ENCODE measurements at regions not wholly inside any gene's neighbourhood (a gene's known extent, or its start where the extent isn't known, plus 50 kb on each side); places are given as distances from the start of the nearest gene placed in this dataset.

DNA sequence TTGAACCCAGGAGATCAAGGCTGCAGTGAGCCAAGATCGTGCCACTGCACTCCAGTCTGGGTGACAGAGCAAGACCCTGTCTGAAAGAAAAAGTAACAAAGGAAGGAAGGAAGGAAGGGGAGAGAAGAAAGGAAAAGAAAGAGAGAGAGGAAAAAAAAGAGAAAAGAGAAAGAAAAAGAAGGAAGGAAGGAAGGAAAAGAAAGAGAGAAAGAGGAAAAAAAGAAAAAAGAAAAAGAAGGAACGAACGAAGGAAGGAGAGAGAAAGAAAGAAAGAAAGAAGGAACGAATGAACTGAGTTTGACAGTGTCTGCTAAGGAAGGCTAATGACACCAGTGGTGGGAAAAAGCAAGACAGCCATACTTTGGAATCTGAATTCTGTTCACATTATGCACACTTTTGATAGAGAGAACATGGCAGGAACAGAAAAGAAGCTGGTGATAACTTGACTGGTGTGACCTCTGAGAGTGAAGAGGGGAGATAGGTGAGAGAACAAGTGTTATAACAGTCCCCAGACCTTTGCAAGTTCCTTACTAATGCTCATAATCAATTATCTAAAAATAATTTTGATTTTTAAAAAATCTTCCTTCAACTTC lies 93.3 kb upstream of the MYLIP start:
- no peaks in the 10 kb centered on the region for H3K4me1 ChIP-seq (ENCODE audit: insufficient read depth)
- H3K4me2 ChIP-seq, result no peak overlapping the region
- DNase-seq (ENCODE audit: low spot score), result no peak
- no peak overlapping the region for H3K4me3 ChIP-seq
- Mint-ChIP-seq H3K27me3 (ENCODE audit: insufficient read depth, low read depth, poor library complexity) (peaks cover 7% of the 10 kb centered on the region), H3K4me3 (no peak overlapping the region), H3K9me3 (peaks cover 58% of the 10 kb centered on the region), H3K4me1 (no peaks in the 10 kb centered on the region; the same call in 2 of the 3 replicates), H3K27ac (no peak overlapping the region), H3K36me3 (ENCODE audit: low read depth) (peaks cover 53% of the 10 kb centered on the region)
- H4K20me1 ChIP-seq (replicated peaks; ENCODE audit: insufficient read depth), result no peaks in the 10 kb centered on the region
- H3K27me3 ChIP-seq (ENCODE audit: insufficient read depth), result no peaks in the 10 kb centered on the region
- no peaks in the 10 kb centered on the region for H3F3A ChIP-seq (replicated peaks; ENCODE audit: low read depth)
- no peak overlapping the region for H3K27ac ChIP-seq (ENCODE audit: low read depth)
- no peak overlapping the region for H2AFZ ChIP-seq
- peaks cover 8% of the 10 kb centered on the region; the same call in 1 of the 2 replicates for H3K9me2 ChIP-seq (ENCODE audit: insufficient read depth)
- H3K36me3 ChIP-seq (ENCODE audit: insufficient read depth), result 0 out of 2 replicates have a peak, but pooled peaks cover 5% of the 10 kb centered on the region
- ATAC-seq, result no peak
- H3K79me2 ChIP-seq (replicated peaks; ENCODE audit: insufficient read depth), result no peaks in the 10 kb centered on the region
- TF ChIP-seq, protein P1, sequence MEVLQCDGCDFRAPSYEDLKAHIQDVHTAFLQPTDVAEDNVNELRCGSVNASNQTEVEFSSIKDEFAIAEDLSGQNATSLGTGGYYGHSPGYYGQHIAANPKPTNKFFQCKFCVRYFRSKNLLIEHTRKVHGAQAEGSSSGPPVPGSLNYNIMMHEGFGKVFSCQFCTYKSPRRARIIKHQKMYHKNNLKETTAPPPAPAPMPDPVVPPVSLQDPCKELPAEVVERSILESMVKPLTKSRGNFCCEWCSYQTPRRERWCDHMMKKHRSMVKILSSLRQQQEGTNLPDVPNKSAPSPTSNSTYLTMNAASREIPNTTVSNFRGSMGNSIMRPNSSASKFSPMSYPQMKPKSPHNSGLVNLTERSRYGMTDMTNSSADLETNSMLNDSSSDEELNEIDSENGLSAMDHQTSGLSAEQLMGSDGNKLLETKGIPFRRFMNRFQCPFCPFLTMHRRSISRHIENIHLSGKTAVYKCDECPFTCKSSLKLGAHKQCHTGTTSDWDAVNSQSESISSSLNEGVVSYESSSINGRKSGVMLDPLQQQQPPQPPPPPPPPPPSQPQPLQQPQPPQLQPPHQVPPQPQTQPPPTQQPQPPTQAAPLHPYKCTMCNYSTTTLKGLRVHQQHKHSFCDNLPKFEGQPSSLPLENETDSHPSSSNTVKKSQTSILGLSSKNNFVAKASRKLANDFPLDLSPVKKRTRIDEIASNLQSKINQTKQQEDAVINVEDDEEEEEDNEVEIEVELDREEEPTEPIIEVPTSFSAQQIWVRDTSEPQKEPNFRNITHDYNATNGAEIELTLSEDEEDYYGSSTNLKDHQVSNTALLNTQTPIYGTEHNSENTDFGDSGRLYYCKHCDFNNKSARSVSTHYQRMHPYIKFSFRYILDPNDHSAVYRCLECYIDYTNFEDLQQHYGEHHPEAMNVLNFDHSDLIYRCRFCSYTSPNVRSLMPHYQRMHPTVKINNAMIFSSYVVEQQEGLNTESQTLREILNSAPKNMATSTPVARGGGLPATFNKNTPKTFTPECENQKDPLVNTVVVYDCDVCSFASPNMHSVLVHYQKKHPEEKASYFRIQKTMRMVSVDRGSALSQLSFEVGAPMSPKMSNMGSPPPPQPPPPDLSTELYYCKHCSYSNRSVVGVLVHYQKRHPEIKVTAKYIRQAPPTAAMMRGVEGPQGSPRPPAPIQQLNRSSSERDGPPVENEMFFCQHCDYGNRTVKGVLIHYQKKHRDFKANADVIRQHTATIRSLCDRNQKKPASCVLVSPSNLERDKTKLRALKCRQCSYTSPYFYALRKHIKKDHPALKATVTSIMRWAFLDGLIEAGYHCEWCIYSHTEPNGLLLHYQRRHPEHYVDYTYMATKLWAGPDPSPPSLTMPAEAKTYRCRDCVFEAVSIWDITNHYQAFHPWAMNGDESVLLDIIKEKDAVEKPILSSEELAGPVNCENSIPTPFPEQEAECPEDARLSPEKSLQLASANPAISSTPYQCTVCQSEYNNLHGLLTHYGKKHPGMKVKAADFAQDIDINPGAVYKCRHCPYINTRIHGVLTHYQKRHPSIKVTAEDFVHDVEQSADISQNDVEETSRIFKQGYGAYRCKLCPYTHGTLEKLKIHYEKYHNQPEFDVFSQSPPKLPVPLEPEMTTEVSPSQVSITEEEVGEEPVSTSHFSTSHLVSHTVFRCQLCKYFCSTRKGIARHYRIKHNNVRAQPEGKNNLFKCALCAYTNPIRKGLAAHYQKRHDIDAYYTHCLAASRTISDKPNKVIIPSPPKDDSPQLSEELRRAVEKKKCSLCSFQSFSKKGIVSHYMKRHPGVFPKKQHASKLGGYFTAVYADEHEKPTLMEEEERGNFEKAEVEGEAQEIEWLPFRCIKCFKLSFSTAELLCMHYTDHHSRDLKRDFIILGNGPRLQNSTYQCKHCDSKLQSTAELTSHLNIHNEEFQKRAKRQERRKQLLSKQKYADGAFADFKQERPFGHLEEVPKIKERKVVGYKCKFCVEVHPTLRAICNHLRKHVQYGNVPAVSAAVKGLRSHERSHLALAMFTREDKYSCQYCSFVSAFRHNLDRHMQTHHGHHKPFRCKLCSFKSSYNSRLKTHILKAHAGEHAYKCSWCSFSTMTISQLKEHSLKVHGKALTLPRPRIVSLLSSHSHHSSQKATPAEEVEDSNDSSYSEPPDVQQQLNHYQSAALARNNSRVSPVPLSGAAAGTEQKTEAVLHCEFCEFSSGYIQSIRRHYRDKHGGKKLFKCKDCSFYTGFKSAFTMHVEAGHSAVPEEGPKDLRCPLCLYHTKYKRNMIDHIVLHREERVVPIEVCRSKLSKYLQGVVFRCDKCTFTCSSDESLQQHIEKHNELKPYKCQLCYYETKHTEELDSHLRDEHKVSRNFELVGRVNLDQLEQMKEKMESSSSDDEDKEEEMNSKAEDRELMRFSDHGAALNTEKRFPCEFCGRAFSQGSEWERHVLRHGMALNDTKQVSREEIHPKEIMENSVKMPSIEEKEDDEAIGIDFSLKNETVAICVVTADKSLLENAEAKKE (CRISPR knock-in tag; IDR thresholded peaks at IDR 0.05), result no peak
- no peak for TF ChIP-seq CREB1 (CRISPR knock-in tag; IDR thresholded peaks at IDR 0.05; ENCODE audit: low read depth)
- no peak for TF ChIP-seq ZNF331 (CRISPR knock-in tag; IDR thresholded peaks at IDR 0.05; ENCODE audit: low read depth)
- TF ChIP-seq EZH2phosphoT487 (IDR thresholded peaks at IDR 0.05; ENCODE audit: unreplicated experiment), result no peak
- TF ChIP-seq, protein P2, sequence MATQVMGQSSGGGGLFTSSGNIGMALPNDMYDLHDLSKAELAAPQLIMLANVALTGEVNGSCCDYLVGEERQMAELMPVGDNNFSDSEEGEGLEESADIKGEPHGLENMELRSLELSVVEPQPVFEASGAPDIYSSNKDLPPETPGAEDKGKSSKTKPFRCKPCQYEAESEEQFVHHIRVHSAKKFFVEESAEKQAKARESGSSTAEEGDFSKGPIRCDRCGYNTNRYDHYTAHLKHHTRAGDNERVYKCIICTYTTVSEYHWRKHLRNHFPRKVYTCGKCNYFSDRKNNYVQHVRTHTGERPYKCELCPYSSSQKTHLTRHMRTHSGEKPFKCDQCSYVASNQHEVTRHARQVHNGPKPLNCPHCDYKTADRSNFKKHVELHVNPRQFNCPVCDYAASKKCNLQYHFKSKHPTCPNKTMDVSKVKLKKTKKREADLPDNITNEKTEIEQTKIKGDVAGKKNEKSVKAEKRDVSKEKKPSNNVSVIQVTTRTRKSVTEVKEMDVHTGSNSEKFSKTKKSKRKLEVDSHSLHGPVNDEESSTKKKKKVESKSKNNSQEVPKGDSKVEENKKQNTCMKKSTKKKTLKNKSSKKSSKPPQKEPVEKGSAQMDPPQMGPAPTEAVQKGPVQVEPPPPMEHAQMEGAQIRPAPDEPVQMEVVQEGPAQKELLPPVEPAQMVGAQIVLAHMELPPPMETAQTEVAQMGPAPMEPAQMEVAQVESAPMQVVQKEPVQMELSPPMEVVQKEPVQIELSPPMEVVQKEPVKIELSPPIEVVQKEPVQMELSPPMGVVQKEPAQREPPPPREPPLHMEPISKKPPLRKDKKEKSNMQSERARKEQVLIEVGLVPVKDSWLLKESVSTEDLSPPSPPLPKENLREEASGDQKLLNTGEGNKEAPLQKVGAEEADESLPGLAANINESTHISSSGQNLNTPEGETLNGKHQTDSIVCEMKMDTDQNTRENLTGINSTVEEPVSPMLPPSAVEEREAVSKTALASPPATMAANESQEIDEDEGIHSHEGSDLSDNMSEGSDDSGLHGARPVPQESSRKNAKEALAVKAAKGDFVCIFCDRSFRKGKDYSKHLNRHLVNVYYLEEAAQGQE (IDR thresholded peaks at IDR 0.05; ENCODE audit: unreplicated experiment), result no peak
- no peak for TF ChIP-seq NANOG (IDR thresholded peaks at IDR 0.05; ENCODE audit: borderline replicate concordance)
- TF ChIP-seq STAT1 (IDR thresholded peaks at IDR 0.05; ENCODE audit: unreplicated experiment), result no peak
- TF ChIP-seq, protein P3, sequence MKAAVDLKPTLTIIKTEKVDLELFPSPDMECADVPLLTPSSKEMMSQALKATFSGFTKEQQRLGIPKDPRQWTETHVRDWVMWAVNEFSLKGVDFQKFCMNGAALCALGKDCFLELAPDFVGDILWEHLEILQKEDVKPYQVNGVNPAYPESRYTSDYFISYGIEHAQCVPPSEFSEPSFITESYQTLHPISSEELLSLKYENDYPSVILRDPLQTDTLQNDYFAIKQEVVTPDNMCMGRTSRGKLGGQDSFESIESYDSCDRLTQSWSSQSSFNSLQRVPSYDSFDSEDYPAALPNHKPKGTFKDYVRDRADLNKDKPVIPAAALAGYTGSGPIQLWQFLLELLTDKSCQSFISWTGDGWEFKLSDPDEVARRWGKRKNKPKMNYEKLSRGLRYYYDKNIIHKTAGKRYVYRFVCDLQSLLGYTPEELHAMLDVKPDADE (IDR thresholded peaks at IDR 0.05), result no peak
- no peak for TF ChIP-seq JUNB (IDR thresholded peaks at IDR 0.05; ENCODE audit: unreplicated experiment)
- TF ChIP-seq POLR2AphosphoS5 (IDR thresholded peaks at IDR 0.05; ENCODE audit: low read depth), result no peak
- no peak for TF ChIP-seq EZH2 (IDR thresholded peaks at IDR 0.05; ENCODE audit: low read depth, unreplicated experiment)
- TF ChIP-seq, protein P4, sequence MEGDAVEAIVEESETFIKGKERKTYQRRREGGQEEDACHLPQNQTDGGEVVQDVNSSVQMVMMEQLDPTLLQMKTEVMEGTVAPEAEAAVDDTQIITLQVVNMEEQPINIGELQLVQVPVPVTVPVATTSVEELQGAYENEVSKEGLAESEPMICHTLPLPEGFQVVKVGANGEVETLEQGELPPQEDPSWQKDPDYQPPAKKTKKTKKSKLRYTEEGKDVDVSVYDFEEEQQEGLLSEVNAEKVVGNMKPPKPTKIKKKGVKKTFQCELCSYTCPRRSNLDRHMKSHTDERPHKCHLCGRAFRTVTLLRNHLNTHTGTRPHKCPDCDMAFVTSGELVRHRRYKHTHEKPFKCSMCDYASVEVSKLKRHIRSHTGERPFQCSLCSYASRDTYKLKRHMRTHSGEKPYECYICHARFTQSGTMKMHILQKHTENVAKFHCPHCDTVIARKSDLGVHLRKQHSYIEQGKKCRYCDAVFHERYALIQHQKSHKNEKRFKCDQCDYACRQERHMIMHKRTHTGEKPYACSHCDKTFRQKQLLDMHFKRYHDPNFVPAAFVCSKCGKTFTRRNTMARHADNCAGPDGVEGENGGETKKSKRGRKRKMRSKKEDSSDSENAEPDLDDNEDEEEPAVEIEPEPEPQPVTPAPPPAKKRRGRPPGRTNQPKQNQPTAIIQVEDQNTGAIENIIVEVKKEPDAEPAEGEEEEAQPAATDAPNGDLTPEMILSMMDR (conservative IDR thresholded peaks at IDR 0.05; ENCODE audit: low read depth in 2 of 2), result no peak
- TF ChIP-seq ZNF114 (CRISPR knock-in tag; IDR thresholded peaks at IDR 0.05), result no peak
